KMS-11 (cell line): ENCODE measurements at regions not wholly inside any gene's neighbourhood (a gene's known extent, or its start where the extent isn't known, plus 50 kb on each side); places are given as distances from the start of the nearest gene placed in this dataset.

ENCODE experiments used
- H2AFZ ChIP-seq: fragments of 200-600 bp; sonication (generic); 2 replicates; pipeline ENCODE4 v1.6.1; 2016; ENCODE audit warnings: antibody characterized with exemption, mixed run types, low read depth
- H3K27ac ChIP-seq: fragments of 200-600 bp; sonication (generic); 2 replicates; pipeline ENCODE4 v1.6.1; 2016; ENCODE audit warnings: mild to moderate bottlenecking, mixed run types
- H3K27me3 ChIP-seq: fragments of 200-600 bp; sonication (generic); 2 replicates; pipeline ENCODE4 v1.6.1; 2017; ENCODE audit warnings: mild to moderate bottlenecking, low read depth, mixed run types, moderate library complexity; ENCODE audit not compliant: insufficient read depth
- H3K36me3 ChIP-seq: fragments of 200-600 bp; sonication (generic); 2 replicates; pipeline ENCODE4 v1.6.1; 2017; ENCODE audit warnings: mild to moderate bottlenecking, mixed run types; ENCODE audit not compliant: insufficient read depth
- H3K4me1 ChIP-seq: fragments of 200-600 bp; sonication (generic); 2 replicates; pipeline ENCODE4 v1.6.1; 2016; ENCODE audit warnings: mild to moderate bottlenecking, low read depth, mixed run types; ENCODE audit not compliant: poor library complexity, severe bottlenecking
- H3K4me2 ChIP-seq: fragments of 200-600 bp; sonication (generic); 2 replicates; pipeline ENCODE4 v1.7.0; 2016; ENCODE audit warnings: mild to moderate bottlenecking, mixed run types
- H3K4me3 ChIP-seq: fragments of 200-600 bp; sonication (generic); IDR thresholded peaks from 2 replicates; pipeline ENCODE4 v1.6.1; 2017; ENCODE audit warnings: low read depth, low read length, mixed read lengths; ENCODE audit not compliant: insufficient read depth
- H3K79me2 ChIP-seq: fragments of 200-600 bp; sonication (generic); 2 replicates; pipeline ENCODE4 v1.6.1; 2016; ENCODE audit warnings: low read depth, mixed run types; ENCODE audit not compliant: insufficient read depth
- H3K9ac ChIP-seq: fragments of 200-600 bp; sonication (generic); 2 replicates; pipeline ENCODE4 v1.6.1; 2016; ENCODE audit warnings: mild to moderate bottlenecking, mixed run types
- H4K20me1 ChIP-seq: fragments of 200-600 bp; sonication (generic); 2 replicates; pipeline ENCODE4 v1.6.1; 2016; ENCODE audit warnings: mild to moderate bottlenecking, mixed run types; ENCODE audit not compliant: insufficient read depth
- TF ChIP-seq, protein P1 (sequence below): fragments of 200-600 bp; sonication (generic); conservative IDR thresholded peaks from 2 replicates; pipeline ENCODE4 v1.6.1; 2017; ENCODE audit warnings: low read depth, mild to moderate bottlenecking, antibody characterized with exemption, low read length, moderate library complexity, mixed read lengths

DNA sequence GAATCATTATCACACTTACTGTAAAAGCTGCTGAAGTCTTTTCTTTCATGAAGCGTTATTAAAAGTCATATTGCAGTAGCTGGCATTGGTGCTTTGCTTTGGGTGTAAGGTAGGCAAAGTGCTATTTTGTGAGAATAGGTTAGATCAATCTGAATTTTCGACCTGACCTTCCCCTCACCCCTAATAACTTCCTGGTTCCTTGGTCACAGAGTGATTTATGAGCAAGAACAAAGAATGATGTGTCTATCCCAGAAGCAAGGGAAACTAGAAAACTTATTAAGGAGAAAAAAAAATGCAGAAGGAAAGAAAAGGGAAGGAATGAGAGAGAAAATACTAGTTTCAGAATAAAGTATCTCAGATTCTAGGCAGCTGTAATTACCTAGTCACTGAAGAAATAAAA, 163.1 kb upstream of the MEIS1 start:
- H3K9ac ChIP-seq, result no peak overlapping the region

GRCh38 chr2:66270247-66270646, 164.7 kb upstream of the MEIS1 start:
- Histone ChIP-seq H3K27me3 (no peaks in the 10 kb centered on the region), H3K9ac (no peak overlapping the region), H2AFZ (no peak overlapping the region), H3K36me3 (no peaks in the 10 kb centered on the region), H4K20me1 (no peaks in the 10 kb centered on the region), H3K4me1 (no peaks in the 10 kb centered on the region), H3K79me2 (no peaks in the 10 kb centered on the region), H3K4me2 (no peak overlapping the region), H3K27ac (no peak overlapping the region), H3K4me3 (no peak overlapping the region)
- TF ChIP-seq, protein P1, sequence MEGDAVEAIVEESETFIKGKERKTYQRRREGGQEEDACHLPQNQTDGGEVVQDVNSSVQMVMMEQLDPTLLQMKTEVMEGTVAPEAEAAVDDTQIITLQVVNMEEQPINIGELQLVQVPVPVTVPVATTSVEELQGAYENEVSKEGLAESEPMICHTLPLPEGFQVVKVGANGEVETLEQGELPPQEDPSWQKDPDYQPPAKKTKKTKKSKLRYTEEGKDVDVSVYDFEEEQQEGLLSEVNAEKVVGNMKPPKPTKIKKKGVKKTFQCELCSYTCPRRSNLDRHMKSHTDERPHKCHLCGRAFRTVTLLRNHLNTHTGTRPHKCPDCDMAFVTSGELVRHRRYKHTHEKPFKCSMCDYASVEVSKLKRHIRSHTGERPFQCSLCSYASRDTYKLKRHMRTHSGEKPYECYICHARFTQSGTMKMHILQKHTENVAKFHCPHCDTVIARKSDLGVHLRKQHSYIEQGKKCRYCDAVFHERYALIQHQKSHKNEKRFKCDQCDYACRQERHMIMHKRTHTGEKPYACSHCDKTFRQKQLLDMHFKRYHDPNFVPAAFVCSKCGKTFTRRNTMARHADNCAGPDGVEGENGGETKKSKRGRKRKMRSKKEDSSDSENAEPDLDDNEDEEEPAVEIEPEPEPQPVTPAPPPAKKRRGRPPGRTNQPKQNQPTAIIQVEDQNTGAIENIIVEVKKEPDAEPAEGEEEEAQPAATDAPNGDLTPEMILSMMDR, result no peak

More for the DNA sequence above, 163.1 kb upstream of the MEIS1 start:
- Histone ChIP-seq H3K4me3 (no peak overlapping the region), H3K27ac (no peak overlapping the region), H3K4me1 (no peaks in the 10 kb centered on the region), H3K36me3 (no peaks in the 10 kb centered on the region), H3K4me2 (no peak overlapping the region), H2AFZ (no peak overlapping the region), H3K27me3 (no peaks in the 10 kb centered on the region), H4K20me1 (no peaks in the 10 kb centered on the region), H3K79me2 (no peaks in the 10 kb centered on the region)
- TF ChIP-seq, protein P1, result no peak

DNA sequence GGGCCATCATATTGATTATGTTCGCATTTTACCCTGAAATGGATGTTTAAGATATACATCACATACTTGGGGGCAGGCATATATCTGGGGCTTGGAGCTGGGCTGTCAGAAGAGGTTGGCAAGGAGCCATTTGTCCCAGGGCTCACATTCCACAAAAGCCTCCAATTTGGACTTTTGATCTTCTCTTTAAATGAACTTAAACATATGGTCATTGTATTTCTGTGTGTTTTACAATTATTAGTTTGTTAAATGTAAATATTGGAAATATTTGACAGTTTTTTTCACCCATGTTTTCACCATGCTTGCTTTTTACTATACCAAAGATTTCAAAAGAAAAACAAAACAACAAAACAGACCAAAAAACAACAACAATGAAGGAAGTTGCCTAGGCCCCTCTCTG, 165.8 kb upstream of the MEIS1 start:
- H3K4me1 ChIP-seq, result no peaks in the 10 kb centered on the region
- no peak overlapping the region for H2AFZ ChIP-seq
- H3K27me3 ChIP-seq, result no peaks in the 10 kb centered on the region
- H3K4me2 ChIP-seq, result no peak overlapping the region
- TF ChIP-seq, protein P1, result no peak
- no peak overlapping the region for H3K9ac ChIP-seq
- no peak overlapping the region for H3K4me3 ChIP-seq
- no peak overlapping the region for H3K27ac ChIP-seq
- H3K79me2 ChIP-seq, result no peaks in the 10 kb centered on the region
- no peaks in the 10 kb centered on the region for H3K36me3 ChIP-seq
- no peaks in the 10 kb centered on the region for H4K20me1 ChIP-seq

DNA sequence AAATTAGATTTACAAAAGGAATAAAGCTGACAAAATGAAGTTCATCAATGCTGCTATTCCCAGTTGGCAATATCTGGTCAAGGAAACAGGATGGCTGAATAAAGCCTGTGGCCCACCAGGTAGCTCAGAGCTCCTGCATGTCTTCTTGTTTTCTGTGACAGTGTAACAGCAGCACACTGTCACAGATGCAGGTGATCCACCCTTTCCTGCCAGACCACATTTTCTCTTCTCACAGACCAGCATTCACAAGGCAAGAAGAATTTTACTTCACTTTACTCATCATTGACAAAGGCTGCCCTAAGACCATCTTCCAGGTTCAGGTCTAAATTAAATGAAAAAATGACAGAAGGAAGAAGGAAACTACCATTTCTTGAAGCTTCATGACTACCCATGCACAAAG, 166.2 kb upstream of the MEIS1 start:
- H3K4me1 ChIP-seq, result no peaks in the 10 kb centered on the region
- H3K9ac ChIP-seq, result no peak overlapping the region
- H2AFZ ChIP-seq, result no peak overlapping the region
- H3K36me3 ChIP-seq, result no peaks in the 10 kb centered on the region
- no peak overlapping the region for H3K4me2 ChIP-seq
- no peaks in the 10 kb centered on the region for H3K27me3 ChIP-seq
- TF ChIP-seq, protein P1, result no peak
- no peaks in the 10 kb centered on the region for H3K79me2 ChIP-seq
- no peaks in the 10 kb centered on the region for H4K20me1 ChIP-seq
- H3K4me3 ChIP-seq, result no peak overlapping the region
- H3K27ac ChIP-seq, result no peak overlapping the region

DNA sequence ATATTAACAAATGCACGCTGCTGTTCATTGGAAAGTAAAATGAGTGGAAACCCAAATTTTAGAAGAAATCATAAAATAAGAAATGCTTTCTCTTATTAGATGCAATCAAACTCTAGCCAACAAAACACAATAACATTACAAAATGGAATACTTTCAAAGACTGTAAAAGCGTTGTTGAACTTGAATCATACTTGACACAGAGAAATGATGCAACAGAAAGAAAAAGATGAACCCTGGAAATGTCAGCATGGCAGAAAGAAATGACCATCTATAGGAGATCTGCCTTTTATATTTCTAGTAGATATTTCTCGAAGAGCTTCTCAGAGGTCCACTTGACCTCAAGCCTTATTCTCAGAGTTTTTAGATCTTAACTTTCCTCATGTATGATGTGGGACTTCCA, 170.6 kb upstream of the MEIS1 start:
- H3K27me3 ChIP-seq, result no peaks in the 10 kb centered on the region
- no peaks in the 10 kb centered on the region for H3K4me1 ChIP-seq
- H3K36me3 ChIP-seq, result no peaks in the 10 kb centered on the region
- H3K79me2 ChIP-seq, result no peaks in the 10 kb centered on the region
- H2AFZ ChIP-seq, result no peak overlapping the region
- TF ChIP-seq, protein P1, result no peak
- H3K9ac ChIP-seq, result no peak overlapping the region
- no peak overlapping the region for H3K4me2 ChIP-seq
- H3K27ac ChIP-seq, result no peak overlapping the region
- no peaks in the 10 kb centered on the region for H4K20me1 ChIP-seq
- H3K4me3 ChIP-seq, result no peak overlapping the region
